HG03045 (cell line): ENCODE measurements at regions not wholly inside any gene's neighbourhood (a gene's known extent, or its start where the extent isn't known, plus 50 kb on each side); places are given as distances from the start of the nearest gene placed in this dataset.
A peak's percentile ranks its signal among the peaks of the same experiment; 100 is the strongest.

Experiments
- ATAC-seq: cut with Tn5 transposase; IDR thresholded peaks from one replicate; pipeline ENCODE4 v1.9.1; 2021; ENCODE audit warnings: mild to moderate bottlenecking, moderate library complexity; ENCODE audit not compliant: unreplicated experiment

DNA sequence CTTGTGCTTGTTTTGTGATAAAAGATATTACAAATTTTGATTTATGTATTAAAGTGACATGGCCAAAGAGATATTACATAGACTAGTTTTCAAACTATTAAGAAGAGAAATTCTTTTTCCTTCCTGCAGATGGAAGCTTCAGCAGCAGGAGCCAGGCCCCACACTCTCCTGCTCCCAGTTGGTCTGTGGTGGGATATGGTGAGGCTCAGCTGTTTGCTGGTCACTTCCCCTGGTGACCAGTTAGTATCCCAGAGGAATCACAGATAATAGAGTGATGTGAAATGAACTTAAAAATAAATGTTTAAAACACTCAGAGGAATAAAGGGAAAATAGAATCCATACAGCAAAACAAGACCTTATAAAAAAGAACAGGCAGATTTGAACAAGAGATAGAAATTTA is 154.7 kb downstream of the KTN1 start:
- ATAC-seq = no peak

DNA sequence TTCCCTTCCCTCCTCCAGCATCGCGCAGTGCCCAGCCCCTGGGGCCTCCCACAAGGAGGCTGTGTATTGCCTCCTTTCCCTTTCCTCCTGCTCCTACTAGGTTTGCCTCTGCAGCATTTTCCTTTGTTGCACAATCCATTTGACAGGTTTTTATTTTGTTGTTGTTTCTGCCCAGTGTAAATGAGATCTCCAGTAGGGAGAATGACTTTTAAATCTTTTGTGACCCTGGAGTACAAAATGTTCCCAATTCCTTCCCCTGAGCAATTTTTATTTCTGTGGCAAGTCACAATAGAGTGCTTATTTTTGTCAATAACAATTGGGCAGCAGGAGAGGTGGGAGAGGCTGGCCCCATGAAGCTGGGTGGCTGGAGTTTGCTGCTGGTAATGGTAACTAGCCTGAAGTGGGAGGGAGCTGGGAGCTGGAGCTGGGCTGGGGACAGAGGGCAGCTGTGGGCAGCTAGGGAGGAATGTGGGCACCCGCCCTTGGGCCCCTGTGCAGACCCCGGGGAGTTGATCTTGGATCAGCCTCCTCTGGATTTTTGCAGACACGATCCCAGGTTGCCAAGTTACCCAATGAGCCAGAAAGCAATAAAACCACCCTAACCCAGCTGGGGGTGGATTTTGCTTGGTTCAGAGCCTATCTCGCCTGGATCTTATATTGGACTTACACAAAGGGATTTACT is 160.1 kb downstream of the KTN1 start:
- ATAC-seq = no peak

DNA sequence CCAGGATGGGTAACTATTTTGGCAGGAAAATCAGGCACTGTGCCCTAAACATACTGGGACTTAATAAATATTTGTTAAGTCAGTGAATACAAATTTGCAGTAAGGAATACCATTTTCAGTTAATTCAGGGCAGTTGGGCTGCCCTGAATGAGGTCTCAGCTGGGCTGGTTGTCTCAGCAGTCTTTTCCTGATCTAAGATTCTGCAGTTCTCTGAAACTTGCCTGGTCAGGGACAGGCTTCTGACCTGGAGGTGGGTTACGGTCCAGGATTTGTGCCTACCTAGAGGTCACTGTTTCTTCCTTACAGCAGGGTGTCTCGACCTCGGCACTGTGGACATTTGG is 160.6 kb downstream of the KTN1 start:
- ATAC-seq = no peak

DNA sequence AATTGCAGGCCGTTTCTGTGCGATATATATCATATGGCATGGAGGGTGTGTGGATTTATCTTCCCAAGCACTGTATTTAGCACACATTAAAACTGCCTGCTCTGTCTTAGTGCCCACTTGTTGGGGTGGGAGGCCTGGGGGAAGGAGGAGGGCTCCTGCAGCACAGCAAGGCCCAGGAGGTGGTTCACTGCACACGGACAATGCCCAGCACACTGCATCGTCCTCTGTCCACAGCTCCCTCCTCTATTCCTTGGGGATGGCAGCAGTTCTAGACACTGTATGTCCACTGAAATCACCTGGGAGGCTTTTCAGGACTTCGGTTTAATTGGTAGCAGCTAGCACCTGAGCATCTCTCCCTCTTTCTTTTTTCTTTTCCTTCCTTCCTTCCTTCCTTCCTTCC is 161.2 kb downstream of the KTN1 start:
- no peak for ATAC-seq

DNA sequence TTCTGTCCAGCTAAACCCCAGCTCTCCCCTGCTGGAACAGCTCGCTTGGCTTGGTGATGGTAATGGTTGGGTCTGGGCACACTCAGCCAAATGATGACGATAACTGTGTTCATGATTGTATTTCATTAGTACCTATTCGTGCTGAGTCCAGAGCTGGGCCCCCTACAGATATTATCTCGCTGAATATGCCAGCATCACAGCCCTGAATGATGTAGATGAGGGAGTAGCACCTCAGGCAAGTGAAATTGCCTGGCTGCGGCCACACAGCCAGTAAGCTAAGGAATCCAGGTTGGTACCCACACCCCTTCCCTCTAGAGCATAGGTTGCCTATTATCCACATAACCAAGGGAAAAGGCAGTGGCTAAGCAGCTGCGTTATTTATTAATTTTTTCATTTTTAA is 163.5 kb downstream of the KTN1 start:
- no peak for ATAC-seq

DNA sequence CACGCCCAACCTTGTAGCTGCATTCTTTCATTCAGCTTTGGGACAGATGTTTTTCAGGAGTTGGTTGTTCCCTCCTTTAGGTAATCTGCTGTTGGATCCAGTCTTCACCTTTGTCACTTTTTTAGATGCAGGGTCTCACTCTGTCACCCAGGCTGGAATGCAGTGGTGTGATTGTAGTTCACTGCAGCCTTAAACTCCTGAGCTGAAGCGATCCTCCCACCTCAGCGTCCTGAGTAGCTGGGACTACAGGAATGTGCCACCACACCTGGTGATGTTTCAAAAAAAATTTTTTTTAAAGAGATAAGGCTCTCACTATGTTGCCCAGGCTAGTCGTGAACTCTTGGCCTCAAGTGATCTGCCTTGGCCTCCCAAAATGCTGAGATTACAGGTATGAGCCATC is 164.3 kb downstream of the KTN1 start:
- ATAC-seq = no peak

DNA sequence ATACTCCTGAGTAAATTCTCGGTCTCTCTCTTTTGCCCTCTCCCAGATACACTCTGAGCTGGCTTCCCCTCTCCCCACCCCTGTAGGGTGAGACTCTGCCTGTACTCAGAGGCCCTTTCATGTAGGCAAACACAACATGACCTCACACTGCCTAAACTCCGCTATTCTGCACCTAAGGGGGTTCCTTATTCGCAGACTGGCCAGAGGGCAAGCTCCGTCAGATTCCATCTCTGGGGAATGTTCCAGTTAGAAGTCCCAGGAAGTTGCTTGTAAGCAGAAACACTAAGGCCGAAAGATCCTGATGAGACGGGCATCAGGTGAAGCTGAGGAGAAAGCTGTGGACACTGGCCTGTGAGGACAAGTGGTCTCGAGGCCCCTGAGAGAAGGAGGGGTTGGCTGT is 165.9 kb downstream of the KTN1 start:
- ATAC-seq = no peak

DNA sequence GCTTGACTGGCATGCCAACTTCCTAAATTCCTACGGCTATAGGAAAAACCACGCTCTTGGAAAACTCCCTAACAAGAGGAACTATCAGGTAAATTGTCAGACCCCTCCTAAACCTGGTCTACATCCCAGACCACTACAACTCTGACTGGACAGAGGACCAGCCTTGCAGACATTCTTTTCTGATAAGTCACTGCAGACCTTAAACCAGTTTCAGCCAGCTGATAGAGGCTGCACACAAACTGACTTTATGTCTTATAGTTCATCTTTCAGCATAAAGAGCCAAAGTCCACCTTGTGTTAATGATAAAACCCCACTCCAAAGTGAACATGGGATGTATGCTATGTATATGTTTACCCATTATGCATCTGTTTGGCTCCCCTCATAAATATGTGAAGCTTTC is 166.6 kb downstream of the KTN1 start:
- no peak for ATAC-seq

DNA sequence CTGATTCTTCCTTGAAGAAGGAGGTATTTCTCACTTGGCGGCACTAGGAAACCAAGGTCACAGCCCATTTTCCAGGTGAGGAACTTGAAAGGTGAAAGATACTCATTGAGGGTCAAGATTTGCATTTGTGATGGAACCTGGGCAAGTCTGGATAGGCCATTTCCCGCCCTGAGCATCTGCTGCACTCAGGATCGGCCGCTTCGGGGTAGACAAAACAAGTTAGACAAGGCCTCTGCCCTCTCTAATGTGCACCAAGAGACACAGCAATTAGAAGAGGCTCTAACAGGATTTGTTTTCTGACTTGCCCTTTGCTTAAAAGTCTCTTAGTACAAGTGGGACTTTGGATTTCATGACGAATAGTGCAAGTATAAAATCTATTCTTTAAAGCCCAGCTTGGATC is 167.2 kb downstream of the KTN1 start:
- no peak for ATAC-seq

DNA sequence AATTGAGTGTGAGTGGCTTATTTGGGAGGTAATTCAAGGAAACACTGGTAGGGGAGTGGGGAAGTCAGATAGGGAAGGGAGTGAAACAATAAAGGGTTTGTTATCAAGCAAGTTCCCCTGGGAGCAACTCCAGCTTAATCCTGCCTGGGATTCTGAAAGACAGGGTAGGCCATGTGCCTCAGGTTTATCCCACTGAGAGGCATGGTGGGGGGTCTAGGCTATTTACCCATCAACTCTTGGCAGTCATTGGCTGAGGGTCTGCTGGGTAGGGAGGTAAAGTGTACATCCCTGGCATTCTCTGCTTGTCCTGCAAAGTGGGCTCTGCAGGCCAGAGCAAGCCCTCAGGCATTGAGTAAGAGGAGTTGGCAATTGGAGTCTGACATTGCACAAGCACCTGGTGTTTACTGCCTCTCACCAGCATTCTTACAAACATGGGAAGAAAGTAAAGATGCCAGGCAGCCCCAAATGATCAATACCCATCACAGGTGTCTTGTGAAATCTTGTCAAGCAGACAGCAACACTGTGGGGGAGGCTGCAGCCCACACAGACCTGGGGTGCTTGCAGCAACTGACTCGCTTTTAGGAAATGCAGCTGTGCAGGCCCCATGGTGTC is 169.3 kb downstream of the KTN1 start:
- ATAC-seq = no peak

DNA sequence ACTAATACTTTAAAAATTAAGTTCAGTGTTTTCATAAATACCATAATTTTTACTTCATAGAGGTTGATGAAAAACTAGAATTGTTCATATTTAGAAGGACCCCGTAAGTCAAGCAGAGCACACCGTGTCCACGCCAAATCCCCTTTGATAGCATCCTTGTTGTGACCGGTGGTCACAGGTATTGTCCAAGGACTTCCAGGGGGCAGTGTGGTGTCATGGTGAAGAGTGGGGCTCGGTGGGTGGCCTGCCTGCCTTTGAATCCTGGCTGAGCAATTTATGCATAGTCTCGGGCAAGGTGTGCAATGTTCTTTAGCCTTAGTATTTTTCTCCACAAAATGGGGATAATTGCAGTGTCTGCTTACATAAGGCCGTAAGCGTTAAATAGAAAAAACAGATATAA is 169.9 kb downstream of the KTN1 start:
- ATAC-seq = no peak

DNA sequence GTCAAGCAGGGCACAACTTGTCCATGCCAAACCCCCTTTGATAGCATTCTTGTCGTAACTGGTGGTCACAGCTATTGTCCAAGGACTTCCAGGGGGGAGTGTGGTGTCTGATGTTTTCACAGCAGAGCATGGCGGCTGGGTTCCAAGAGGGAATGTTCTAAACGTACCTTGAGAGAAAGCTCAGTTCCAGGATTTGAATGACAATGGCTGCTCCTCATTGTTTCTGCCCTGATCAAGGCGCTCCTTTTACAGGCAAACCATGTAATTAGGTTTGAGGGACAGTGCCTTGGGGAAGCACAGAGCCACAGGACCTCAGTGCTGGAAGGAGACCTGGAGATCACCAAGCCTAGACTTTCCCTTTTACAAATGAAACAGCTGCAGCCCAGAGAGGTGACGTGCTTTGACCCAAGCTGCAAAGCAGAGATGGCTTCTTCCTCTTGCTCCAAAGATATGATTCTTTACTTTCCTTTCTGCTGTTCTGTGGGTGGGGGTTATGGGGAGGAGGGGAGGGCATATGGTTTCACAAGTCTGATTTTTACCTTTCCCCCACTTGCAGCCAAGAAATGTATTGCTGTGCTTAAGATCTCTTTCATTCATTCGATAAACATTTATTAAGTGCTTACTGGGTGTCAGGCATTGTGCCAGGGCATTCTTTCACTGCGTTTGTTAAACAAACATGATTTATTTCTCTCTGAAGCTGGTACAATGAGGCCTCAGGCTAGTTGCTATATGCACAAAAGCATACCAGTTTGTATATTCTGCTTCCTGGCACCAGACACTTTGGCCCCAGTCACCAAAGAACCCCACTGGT is 172.8 kb downstream of the KTN1 start:
- no peak for ATAC-seq

DNA sequence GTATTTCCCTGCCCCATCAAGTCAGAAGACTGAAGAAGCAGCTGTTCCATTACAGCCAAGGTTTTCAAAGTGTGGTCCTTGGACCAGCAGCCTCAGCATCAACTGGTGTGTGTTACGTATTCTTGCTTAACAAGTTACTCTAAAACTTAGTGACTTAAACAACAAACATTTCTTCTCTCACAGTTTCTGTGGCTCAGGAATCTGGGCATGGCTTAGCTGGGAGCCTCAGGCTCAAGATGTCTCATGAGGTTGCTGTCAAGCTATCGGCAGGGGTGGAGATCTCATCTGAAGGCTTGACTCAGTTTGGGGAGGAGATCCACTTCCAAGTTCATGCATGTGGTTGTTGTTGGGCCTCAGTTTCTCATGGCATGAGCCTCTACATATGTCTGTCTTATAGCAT is 174.5 kb downstream of the KTN1 start:
- ATAC-seq = no peak

DNA sequence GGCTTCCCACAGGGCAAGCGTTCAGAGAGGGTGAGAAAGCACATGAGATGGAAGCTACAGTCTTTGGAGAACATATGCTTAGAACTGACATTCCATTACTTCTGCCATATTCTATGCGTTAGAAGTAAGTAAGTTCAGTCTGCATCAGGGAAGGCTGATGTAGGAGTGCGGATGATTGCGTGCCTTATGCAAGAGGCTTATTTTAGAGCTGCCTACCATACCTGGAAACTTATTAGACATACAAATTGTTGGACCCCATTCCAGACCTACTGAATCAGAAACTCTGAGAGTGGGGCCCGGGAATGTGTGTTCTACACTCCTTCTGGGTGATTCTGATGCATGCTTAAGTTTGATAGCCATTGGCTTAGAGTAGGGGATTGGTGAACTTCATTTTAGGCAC is 174.9 kb downstream of the KTN1 start:
- ATAC-seq = no peak

DNA sequence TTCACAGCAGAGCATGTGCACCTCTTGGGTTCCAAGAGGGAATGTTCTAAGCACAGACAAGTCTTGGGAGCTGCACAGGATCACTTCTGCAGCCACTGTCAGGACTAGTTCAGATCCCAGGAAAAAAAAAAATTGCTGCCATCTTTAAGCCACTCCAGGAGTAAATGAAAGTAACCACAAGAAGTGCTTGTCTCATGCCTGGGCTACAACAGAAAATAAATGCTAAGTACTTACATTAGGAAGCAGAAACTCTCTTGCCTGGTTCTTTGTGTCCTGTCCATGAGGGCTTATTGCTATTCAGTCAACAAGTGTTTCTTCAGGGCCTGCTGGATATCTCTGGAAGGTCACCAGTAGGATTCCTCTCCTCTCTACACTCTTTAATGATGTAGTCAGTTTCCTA is 176.1 kb downstream of the KTN1 start:
- ATAC-seq = no peak

DNA sequence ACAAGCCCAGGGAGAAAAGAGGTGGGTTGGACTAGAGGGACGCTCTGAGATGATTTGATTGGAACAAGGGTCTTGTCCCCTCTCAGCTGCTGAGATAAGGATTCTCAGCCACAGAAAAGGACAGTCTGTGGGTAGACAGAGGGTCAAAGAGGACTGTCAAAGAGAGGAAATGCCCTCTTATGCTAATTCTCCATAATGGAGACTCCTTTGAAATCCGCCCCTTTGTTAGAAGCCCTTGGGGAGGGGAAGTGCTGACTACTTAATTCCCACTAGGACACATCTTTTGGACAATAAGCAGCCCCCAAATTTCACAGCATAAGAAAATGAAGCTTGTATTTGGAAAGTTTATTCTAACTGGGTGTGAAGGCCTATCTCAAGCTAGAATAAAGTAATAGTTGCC is 176.6 kb downstream of the KTN1 start:
- no peak for ATAC-seq

DNA sequence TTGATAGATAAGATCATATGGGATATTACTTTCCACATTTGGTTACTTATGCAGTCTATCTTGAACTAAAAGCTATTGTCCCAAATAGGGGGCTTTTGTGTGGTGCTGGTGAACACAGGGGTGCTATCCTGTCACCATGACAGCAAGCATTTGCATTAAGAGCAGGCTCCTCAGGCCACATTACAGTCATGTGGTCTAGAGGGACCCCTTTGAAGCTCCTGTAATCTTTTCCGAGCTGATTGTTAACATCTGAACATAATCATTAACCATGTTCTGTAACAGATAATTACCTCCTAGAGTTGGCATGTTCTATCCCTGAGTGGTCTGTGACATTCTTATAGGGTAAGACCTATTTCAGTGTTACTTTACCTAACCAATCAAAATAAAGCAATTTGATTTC is 178.8 kb downstream of the KTN1 start:
- ATAC-seq = no peak

DNA sequence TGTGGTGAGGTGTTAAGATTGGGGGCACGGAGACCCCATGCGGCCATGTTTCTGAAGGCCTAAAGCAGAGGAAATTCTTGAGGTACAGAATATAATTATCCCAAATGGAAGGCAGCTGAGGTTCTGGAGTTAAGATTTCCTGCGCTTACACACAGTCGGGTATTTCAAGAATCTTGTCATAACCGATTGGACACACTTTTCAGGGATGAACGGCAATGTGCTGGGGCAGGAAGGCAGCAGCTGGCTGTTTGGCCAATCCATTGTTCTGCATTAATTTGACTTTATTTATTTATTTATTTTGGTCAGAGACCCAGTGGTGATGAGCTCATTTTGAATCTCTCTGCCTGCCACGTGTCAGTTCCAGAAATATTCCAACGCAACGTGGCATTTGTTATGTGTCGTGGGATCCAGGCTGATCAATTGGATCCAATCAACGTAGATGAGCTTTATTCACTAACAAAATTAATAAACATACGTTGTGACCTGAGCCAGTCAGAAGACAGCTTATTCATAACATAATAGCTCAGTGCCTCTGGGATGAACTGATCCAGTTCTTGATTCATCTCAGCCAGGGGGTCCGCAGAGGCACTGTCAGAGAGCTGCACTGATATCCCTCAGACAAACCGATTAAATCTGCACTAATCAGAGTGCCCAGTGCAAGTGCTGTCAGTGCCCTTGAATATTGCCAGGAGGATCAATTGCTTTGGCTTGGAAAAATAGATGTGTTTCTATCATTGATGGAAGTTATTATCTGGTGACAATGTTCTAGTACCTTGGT is 181.0 kb downstream of the KTN1 start:
- no peak for ATAC-seq

DNA sequence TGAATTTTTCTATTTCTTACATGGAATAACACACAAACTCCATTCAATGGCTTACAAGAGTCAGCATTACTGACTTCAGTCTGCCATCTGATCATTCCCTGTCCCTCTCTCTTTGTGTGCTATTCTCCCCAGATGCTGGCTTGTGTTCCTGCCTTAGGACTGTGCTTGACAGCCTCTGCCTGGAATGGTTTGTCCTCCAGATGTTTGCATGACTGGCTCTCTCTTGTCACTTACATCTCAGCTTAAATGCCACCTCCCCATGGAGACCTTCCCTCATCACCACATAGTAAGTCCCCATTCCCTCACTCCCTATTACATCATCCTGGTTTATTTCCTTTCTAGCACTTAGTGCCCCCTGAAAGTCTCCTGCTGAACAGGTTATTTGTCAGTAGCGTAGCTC is 181.6 kb downstream of the KTN1 start:
- ATAC-seq = no peak

DNA sequence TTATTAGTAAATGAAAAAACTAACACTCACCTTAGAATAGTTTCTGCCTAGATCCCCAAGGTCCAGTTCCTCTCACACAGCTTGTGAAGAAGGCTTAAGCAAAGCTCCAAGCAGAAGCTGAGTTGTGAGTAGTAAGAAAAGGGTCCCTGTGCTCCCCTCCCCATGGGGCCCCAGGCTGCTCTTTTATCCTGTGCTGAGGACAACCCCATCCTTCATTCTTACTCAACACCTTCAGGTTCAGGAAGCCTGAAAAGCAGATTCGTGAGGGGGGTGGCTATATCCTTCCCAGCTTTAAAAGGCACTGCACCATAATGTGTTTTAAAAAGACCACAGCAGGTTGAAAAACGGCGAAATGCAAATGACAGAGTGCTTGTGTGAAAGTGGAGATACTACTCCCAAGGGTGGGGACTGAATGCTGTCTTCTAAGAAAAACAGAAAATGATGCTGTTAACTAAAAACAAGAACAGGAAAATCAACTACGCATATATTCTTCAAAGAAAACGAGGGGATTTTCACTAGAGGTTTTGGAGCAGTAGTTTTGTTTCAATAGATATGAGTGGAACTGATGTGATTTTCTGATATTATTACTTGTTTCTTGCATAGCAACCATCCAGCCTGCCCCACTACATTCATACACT is 182.7 kb downstream of the KTN1 start:
- peak; percentile 56 for ATAC-seq

DNA sequence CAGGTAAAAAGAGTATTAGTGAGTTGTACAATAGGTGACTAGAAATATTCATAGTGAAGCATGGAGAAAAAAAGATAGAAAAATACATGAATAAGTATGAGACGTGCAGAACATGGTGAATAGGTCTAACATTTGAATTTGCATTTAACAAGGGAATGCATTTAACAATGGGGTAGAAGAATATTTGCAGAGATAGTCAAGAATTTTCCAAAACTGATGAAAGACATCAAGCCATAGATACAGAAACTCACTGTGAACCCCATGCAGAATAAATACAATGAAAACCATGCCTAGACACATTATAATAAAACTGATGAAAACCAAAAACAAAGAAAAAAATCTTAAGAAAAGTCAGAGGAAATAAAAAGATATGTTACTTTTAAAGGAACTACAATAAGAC is 184.8 kb downstream of the KTN1 start:
- no peak for ATAC-seq
